DMS 273 treated with DMSO at 0.1 percent for 48 hours (cell line): ENCODE measurements at regions not wholly inside any gene's neighbourhood (a gene's known extent, or its start where the extent isn't known, plus 50 kb on each side); places are given as distances from the start of the nearest gene placed in this dataset.
"Not testable (repeated sequence)": the region's sequence is repeated elsewhere in the genome, so short reads cannot be mapped to it uniquely, and the experiment has no call there.

Source experiments
- DNase-seq: peaks from one replicate; lab custom pipeline; 2025; lab: John Stamatoyannopoulos, UW

DNA sequence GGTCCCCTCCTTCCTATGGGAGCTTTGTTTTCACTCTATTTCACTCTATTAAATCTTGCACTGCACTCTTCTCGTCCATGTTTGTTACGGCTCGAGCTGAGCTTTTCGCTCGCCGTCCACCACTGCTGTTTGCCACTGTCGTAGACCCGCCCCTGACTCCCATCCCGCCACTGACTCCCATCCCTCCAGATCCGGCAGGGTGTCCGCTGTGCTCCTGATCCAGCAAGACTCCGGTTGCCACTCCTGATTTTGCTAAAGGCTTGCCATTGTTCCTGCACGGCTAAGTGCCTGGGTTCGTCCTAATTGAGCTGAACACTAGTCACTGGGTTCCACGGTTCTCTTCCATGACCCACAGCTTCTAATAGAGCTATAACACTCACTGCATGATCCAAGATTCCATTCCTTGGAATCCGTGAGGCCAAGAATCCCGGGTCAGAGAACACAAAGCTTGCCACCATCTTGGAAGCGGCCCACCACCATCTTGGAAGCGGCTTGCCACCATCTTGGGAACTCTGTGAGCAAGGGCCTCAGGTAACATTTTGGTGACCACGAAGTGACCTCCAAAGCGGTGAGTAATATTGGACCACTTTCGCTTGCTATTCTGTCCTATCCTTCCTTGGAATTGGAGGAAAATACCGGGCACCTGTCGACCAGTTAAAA lies 2025.4 kb downstream of the OLFM4 start:
- DNase-seq, result not testable (repeated sequence)

DNA sequence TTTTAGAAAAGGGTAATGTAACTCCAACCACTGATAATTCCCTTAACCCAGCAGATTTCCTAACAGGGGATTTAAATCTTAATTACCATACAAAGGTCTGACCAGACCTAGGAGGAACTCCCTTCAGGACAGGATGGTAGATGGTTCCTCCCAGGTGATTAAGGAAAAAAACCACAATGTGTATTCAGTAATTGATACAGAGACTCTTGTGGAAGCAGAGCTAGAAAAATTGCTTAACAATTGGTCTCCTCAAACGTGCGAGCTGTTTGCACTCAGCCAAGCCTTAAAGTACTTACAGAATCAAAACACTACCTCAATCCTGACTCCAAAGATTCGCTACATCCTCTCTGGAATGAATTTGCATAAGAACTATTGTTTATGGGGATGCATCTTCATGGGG lies 2027.1 kb downstream of the OLFM4 start:
- not testable (repeated sequence) for DNase-seq

DNA sequence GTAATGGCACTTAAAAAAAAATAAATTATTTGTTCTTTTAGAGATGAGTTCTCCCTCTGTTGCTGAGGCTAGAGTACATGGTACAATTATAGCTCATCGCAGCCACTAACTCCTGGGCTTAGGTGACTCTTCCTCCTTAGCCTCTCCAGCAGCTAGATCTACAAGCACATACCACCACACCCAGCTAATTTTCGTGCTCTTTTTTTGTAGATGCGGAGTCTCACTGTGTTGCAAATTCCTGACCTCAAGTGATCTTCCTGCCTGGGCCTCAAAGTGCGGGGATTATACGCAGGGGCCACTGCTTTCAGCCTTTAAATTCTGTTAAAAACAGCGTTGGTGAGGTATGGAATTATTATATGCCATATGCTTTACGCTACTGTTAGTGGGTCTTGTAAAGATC lies 2034.0 kb downstream of the OLFM4 start:
- DNase-seq, result no peak

DNA sequence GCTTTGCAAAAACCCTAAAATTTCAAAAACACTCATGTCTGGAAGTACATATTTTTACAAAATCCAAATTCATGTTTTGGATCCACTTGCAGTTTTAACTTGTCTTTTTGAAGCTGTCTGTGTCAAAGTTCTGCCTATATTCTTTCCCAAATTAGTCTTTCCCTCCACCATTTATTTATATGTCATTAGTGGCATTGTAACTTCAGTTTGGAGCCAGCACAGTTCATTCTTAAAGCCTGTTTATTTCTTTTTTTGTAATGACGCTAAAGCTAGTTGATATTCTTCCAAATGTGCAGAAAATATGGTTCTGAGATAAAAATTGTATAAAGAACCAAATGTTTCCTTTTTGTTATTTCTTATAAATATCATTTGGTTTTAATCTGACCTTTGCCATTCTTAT lies 2039.3 kb downstream of the OLFM4 start:
- DNase-seq, result no peak

DNA sequence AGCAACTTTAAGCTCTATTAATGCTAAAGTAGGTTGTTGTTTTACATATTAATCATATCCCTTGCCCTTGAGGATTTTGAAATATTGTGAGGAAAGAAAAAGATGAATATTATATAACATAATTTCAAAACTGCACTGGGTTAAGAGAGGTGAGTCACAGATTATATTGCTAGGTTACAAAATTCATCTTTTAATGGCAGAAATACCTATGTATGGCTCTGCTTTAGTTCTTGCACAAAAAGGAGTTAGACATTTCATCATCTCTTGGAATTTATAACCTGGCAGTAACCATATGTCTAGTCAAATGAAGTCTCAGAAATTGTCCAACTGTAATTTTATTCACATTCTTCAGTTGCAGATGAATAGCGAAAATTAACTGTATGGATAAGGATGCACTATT lies 2041.1 kb downstream of the OLFM4 start:
- DNase-seq, result no peak

DNA sequence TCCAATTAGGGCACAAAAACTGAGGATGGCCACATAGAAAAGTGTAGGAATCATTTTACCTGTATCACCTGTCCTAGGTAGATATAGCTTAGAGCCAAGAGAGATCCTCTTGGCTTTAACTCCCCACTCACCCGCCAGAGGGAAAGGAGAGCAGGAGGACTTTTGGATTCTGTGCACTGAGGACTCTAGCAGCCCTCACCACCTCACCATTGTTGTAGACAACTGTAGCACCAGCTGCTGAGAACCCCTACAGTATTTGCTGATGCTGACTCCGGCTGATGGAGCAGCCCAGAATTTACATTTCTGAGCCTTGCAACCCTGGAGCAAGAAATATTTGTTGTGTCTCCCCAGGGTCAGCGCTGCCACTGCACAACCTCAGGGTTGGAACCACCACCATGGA lies 2044.4 kb downstream of the OLFM4 start:
- no peak for DNase-seq

DNA sequence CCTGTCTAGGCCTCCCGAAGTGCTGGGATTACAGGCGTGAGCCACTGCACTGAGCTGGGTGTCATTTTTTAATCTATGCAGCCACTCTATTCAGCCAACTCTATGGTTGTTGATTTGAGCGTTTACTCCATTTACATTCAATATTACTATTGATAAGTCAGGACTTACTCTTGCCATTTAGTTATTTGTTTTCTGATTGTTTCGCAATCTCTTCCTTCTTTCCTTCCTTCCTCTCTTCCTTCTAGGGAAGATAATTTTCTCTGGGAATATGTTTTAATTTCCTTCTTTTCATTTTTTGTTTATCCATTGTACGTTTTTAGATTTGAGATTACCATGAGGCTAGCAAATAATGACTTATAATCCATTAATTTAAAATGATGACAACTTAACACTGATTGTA lies 2056.0 kb downstream of the OLFM4 start:
- no peak for DNase-seq

DNA sequence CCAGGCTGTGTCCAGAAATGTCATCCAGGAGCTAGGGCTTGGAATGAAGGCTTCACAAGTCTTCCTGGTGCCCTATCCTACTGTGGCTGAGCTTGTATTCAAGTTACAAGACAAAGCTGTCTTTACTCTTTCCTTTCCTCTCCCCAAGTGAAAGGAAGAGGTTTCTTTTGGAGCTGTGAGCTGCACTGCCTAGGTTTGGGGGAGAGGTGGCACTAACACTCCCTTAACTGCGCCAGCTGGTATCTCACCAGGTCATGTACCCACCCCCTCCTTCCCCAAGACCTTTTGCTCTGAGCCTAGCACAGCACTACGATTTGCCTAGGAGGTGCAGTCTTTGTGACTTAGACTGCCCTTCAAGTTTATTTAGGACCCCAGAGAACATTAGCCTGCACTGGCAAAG lies 2053.6 kb upstream of the PRR20A start:
- no peak for DNase-seq

DNA sequence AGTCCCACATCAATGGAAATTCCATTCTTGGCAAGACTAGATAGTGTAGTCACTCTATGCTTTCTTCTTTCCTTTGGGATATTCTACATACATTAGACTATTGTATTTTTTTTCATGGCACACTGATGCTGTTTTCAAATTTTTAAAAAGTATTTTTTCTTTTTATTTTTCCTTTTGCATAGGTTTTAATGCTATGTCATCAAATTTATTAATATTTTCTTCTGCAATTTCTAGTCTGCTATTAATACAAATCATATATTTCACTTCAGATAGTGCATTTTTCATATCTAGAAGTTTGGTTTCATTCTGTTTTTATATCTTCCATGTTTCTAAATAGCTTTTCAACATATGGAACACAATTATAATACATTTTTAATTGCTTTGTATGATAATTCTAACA lies 2050.1 kb upstream of the PRR20A start:
- no peak for DNase-seq

DNA sequence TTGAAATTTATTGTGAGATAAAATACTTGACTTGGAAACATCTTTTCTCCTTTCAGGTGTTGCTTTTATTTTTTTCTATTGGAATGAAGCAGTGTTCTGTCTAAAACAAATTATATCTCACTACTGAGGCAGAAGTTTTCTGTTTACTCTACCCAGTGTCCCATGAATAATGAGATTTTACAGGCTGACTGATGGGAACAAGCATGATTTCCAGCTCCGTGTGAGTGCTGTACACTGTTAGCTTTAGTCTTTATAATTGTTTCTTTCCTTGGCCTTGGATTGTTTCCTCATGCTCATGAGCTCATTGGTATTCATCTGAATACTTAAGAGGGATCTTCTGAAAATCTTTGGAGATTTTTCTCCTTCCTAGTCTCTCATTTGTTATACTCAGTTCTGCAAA lies 2049.5 kb upstream of the PRR20A start:
- no peak for DNase-seq

DNA sequence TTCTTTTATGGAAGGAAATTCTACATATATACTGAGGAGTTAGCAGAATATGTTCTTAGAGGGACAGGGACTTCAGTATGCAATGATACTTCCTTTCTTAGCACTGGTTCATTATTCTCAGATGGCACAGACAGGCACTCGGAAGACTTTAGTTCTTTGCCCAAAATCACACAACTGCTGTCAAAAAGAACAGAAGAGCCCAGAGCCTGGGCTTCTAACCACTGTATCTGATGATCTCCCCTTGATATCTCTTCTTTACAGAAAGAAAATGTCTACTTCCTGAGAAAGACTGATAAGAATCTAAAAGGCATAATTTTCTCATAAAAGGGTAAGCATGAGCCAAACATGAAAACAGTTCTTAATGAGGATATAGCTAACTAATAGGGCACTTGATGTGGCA lies 2034.2 kb upstream of the PRR20A start:
- no peak for DNase-seq

DNA sequence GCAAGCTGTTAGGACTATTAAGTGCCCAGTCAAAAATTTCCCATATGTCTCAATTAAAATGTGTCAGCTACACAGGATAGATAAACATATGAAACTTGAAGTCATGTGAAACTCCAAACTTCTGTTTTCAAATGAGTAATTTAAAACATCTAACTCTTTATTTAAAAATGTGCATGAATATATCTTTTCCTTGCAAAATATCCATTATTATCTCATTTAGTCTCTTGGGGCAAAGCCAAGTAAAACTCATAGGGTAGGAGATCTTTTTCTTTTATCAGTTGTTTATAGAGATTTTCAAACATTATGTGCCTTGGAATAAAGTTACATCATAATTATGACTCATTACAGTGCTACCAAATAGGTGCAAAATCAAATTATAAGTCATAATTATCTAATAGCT lies 2020.1 kb upstream of the PRR20A start:
- DNase-seq, result no peak

DNA sequence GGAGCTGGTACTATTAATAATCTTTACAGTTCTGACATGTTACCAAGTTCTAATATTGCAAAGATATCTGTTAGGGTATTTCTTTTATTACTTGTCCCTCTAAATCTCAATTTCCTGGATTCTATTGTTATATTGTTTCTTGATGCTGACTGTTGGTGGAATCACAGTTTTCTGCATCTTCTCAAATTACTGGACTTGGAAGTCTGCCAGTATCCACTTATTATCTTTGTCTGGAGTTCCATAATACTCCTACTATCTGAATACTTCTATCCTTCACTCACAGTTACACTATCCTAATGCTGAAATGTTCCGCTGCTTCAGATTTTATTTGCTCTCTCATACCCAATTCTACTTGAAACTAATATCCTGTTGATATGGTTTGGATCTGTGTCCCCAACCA lies 1985.7 kb upstream of the PRR20A start:
- no peak for DNase-seq

DNA sequence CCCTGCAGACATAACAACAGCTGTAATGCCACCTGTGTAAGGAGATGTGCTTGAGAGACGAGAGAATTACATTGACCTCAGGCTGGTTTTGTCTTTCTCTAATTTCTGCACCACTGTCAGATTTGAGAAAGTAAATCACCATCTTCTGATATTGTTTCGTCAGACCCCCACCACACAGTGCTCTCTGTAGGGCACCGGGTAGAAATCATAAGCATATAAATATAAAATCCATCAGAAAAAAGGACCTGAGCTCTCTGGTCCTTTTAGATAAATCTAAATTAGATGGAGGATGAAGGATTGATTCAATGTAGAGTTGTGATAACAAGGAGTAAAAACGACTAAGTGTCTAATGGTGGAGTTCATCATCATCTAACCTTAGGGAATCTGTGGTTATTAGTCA lies 1981.0 kb upstream of the PRR20A start:
- DNase-seq, result no peak

DNA sequence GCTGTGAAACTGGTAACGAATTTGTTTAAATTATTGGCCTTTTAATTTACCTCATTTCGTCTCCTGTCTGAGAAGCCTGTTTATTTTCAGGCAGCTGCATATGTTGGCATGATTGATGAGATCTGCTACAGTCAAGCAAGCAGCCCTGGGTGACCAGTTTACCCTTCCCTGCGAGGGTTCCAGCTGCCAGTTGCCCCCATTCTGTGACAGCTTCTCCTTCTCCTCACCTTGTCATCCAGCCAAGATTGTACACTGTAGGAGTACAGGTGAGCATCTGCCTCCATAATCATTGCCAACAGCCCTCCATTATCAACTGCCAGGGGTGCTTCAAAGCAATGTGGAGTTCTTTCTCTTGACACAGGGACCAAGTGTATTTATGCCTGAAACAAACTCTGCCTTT lies 1979.9 kb upstream of the PRR20A start:
- DNase-seq, result peak; percentile 41

DNA sequence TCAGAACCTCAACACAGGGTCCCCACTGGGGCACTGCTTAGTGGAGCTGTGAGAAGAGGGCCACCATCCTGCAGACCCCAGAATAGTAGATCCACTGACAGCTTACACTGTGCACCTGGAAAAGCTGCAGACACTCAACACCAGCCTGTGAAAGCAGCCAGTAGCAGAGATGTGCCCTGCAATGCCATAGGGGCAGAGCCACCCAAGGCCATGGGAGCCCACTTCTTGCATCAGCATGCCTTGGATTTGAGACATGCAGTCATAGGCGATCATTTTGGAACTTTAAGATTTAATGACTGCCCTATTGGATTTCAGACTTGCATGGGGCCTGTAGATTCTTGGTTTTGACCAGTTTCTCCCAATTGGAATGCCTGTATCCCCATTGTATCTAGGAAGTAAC lies 1962.1 kb upstream of the PRR20A start:
- DNase-seq, result not testable (repeated sequence)

DNA sequence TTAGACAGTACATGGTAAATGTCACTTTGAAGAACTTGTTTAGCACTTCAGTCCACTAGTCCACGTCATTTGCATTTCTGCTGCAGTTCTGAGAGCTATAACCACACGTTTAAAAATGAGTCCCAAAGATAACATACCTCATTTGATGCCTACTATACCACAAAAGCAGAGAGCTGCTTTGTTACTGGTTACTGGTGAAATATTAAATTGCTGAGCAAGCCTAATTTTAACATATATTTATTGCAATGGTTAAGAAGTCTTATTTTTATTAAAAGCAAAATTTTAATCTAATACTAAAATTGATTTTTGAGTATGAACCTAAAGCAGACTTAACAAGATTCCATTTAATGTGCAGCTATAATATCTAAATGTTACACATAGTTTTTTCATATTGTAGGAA lies 1949.7 kb upstream of the PRR20A start:
- no peak for DNase-seq

DNA sequence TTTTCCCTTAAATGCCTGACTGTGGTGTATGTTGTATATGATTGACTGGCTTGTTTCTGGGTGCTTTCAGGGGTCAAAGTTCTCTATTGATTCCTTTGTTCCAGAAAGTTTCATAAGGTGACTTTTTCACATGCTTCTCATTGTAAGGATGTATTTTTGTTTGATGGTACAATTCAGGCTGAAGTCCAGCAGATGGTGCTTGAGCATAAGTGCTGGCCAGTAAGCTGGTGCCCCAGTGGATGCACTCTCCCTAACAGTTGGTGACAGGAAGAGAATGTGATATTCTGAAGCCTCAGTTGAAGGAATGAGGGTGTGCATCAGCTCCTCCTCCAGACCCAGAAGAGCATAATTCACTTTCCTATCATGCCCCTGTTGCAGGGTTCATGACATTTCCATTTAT lies 1941.6 kb upstream of the PRR20A start:
- no peak for DNase-seq

DNA sequence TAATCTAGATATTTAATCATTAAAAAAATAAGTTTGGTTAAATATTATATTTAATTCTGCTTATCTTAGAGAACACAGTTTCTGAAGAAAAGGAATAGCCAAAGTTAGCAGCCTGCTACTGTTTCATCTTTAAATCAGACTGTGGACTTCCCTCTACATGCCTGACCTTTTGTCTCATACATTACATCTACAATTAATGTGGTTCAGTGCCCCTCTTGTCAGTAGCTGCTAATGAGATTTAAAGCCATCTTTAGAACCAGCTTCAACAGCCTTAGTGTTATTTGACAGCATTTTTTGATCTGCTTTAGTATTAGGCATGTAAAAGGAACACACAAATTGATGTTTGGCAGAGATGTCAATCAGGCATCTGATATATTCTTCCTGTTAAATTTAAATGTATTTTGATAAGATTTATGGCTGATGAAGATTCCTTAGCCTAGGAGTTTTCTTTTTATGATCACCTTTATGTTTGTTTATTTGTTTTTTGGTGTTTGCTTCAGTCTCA lies 1925.8 kb upstream of the PRR20A start:
- DNase-seq, result no peak

DNA sequence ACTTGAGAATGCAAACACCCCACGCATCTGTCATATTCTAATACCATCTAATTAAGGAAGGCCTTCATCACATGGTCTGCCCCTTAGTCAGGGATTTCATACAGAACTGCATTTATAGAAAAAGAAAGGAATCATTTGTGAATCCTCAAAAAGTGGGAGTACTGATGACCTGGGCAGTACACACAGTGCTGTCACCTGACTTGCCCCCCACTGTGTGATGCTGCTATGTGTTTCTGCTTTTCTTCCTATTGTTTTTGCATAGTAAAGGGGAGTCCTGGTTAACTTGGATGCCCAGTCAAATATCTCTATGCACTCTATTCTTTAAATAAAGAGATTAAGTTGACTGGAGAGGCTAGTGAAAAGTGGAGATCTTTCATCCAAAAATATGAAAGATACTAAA lies 1921.2 kb upstream of the PRR20A start:
- DNase-seq, result no peak

DNA sequence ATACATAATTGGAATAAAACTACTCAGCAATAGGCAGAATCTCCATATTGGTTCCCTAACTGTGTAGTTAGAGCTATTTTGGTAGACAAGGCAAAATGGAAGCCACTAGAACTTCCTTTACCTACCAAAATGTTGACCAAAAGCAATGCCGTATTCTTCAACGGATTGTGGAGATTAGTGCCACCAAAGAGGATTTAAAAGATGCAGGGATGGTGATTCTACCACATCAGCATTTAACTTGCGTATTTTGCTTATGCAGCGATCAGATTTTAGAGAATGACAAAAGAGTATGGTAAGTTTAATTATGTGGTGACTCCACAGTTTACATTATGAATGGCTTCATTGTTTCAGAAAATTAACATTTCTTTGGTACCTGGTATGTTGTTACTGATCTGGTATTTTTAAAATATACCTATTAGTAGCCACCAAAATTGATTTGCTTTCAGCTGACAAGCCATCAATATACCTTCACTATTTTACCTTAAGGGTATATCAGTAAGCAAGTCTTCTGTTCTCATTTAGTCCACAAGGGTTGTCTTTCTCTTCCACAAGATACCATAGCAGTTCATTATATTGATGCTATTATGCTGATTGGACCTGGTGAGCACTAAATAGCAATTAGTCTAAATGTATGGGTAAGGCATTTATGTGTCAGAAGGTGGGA lies 1910.7 kb upstream of the PRR20A start:
- DNase-seq, result no peak

DNA sequence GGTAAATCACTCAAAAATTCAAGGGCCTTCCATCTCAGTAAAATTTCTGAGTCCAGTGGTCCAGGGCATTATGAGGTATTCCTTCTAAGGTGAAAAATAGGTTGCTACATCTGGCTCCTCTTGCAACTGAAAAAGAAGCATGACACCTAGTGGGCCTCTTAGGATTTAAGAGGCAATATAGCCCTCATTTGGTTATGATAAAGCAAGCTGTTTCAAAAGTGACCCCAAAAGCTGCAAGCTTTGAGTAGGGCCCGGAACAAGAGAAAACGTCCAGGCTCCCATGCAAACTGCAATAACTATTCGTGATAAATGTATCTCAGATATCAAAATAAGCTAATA lies 1910.2 kb upstream of the PRR20A start:
- no peak for DNase-seq

DNA sequence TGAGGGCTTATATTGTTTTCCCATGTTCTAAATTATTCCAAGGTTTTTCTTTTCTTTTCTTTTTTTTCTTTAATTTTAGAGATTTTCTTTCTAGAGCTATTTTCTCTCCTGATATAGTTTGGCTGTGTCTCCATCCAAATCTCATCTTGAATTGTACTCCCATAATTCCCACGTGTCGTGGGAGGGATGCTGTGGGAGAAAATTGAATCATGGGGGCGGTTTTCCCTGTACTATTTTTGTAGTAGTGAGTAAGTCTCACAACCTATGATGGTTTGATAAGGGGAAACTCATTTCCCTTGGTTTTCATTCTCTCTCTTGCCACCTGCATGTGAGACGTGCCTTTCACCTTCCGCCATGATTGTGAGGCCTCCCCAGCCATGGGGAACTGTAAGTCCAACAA lies 1906.4 kb upstream of the PRR20A start:
- DNase-seq, result no peak

DNA sequence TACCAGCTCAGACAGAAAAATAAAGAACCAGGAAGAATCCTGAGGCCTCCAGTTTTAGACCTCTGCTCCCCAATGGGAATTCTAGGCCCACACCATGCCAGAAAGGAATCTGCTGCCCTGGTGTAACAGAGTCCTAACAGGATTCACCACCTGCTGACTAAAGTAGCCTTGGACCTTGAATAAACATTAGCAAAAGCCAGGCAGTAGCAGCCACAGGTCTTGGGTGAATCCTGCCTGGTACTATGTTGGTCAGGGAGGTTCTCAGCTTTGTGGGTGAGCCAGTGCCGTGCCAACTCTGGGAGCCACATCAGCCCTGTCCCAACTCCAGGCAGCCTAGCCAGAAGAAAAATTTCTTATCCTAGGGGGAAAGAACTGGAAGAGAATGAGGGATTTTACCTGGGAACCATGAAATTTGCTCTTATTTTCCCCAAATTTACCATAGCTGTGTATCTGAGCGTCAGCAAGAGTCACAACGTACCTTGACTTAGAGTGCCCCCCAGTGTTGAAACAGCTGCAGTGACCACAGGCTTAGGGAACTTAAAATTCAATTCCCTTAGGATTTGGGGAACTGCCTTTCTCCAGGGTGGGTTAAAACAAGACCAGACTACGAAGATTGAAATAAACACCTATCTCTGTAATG lies 1895.6 kb upstream of the PRR20A start:
- no peak for DNase-seq
